Stimulated activated CD8-positive, alpha-beta memory T cell treated with anti-CD3 and anti-CD28 coated beads, Interleukin-15, amount 100 ng/mL, for 4 hours (primary cell): ENCODE measurements at regions not wholly inside any gene's neighbourhood (a gene's known extent, or its start where the extent isn't known, plus 50 kb on each side); places are given as distances from the start of the nearest gene placed in this dataset.

Experiments used
- DNase-seq, 2 donors: peaks; one replicate each; pipeline ENCODE4 v3.0.0-alpha.2; 2020; ENCODE audit warnings: low read depth in 2 of 2

DNA sequence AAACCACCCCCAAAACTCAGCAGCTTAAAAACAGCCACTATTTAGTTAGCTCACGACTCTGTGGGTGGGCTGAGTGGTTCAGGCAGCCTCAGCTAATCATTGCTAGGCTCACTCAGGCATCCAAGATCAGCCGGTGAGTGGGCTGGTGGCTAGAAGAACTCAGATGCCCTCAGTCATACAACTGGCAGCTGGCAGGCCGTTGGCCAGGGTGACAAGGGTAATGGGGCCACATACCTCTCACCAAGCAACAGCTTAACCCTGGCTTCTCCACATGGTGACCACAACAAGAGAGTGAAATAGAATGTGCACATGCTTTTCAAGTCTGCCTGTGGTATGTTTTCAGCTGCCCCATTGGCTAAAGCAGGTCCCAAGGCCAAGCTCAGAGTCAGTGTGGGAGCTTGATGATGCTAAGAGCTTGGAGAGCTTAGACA lies 435.4 kb upstream of the TSHZ3 start:
- DNase-seq: no peak

DNA sequence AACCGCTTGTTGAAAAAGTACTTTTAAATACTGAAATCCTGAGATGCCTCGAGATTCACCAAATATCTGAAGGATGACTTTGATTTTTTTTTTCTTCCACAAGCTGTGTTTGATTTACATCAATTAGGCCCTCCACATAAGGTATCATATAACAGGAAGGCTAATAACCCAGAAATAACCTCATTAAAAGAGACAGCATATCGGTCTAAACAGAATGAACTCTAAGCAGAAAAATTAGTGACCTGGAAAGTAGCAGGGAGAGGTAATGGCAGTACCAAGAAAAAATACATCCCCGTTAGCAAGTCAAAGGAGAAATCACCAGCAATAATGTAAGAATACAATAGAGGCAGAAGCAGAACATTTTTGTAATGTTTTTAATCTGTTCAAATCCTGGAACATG lies 452.4 kb upstream of the TSHZ3 start:
- no peak for DNase-seq

DNA sequence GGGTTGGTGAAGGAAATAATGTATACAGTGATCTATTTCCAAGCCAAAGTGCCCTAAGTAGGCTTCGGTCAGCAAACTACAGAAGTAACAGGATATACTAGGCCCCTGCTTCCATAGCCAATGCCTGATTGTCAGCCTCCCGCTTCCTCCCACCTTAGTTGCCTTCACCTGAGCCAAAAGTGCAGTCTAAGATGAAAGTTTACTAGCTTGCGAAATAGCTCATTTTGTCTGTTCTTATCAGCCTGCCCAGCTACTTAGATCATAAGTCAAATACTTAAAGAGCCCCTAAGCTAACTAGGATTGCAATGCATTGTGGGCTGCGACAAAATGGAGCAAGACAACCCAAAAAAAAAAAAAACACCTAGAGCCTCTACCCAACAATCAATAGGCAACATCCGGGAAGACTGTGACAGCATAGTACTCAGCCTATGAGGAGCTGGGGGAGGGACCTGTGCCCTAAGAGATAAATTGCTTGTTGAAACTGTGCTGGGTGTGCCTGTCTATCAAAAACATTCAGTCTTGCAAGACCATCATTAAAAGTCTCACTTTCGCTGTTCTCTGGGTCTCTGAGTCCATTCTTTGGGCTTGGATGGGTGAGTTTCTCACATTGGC lies 454.7 kb upstream of the TSHZ3 start:
- no peak for DNase-seq

DNA sequence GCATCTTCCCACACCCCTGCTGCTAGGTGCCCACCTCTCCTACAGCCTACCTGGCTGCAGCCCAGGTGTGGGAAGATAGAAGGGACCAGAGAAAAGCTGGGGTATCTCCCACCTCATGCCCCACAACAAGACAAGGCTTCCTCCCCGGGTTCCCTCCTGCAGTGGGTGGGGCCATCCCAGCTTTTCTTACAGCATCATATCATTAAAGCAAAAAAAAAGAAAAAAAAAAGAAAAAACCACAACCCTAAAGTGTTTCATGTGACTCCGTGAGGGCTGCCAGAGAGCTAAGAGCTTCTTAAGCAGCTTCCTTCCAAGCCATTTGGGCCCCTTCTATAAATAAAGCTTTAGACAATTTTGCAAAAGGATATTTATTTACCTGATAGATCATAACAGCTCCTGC lies 455.4 kb upstream of the TSHZ3 start:
- DNase-seq: no peak

DNA sequence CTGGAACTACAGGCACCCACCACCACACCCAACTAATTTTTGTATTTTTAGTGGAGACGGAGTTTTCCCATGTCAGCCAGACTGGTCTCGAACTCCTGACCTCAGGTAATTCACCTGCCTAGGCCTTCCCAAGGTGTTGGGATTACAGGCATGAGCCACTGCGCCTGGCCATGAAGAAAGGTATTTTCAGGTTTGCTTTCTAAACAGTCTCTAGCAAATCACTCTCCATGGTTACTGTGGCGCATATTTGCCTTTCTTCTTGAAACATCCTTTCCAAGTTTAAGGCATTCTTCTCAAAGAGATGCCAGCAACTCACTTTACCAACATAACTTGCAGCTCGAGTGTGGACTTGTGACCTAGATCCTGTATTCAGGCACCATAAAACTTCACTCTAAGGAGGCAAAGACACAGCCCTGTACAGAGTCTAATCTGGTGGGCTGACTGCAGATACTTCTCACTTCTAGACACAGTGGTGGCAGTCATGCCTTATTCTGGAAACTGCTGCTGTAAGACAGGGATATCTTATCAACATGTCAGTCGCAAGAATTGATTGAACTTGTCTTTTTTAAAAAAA lies 461.4 kb upstream of the TSHZ3 start:
- DNase-seq: no peak

DNA sequence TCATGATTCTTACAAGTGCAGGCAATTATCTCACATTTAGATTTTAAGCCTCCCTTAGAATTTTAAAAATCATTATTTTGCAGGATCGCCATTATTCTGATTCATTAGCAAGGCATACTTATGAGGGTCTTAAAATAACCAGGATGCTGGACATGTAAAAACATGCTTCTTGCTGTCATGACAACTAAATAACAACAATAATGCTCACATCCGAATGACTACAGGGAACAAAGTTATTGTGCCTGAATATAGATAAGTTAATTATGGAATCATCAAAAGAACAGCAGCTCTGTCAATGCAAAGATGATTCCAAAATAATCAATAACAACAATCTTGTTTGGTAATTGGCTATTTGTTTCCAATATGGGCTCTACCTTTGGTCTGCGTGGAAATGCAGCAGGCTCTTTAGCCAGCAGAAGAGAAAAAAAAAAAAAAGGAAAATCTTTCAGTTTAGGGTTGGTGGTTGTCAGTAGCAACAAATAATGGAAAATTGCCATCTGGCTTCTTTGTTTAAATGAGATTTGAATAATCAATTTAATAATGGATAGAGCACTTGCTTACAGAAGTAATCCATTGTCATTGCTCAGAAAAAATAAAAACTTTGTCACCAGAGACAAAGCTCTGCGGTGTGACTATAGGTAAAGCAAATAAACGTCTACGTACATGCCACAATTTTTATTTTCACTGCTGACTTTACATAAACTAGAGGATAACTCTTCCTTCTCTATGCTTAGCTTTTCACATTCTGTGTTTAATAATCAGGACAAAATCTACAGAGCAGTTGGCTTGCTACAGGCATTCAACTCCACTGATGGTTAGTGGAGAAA lies 468.9 kb upstream of the TSHZ3 start:
- DNase-seq: no peak

DNA sequence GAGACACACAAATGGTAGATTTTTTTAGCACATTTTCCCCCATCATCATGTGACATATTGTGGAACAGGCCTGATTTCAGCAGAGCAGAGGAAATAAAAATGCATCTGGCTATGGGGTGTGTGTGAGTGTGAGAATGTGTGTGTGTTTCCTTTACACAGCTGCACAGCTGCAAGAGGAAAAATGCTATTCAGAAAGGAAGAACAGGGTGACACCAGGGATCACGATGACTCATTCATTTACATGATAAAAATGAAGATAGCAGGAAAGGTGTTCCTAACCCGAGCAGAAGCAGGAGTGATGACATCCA lies 469.5 kb upstream of the TSHZ3 start:
- no peak for DNase-seq

DNA sequence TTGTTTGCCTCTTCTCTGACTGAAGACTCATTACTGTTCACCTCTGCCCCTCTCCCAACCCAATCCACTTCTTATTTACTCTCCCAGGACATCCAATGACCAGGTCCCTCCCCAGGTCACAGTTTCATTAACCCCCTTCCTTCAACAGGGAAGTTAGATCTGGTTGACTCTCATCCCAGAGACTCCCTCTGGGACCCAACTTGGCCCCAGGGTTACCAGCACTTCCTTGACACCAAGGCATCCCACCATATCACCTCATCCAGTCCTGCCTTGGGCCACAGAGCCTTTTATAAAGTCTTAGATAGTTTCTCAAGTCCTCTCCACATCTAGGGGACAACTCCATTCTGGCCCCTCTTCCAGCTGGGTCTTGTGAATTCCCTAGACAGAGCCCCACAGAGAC lies 470.6 kb upstream of the TSHZ3 start:
- no peak for DNase-seq

DNA sequence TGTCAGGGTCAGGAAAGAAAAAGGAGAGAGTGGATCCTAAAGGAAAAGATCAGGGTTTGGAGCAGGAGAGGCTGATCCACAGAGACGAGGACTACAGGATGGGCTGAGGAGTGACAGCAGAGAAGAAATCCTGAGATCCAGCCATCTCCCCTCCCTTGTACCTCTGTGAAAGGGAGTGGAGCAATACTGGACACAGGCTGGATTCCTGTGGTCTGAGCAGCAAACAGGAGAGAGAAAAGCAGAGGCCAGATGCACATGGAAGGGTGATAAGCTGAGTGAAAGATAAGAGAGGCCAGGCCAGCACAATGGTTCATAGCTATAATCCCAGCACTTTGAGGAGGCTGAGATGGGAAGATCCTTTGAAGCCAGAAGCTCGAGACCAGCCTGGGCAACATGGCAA lies 472.1 kb upstream of the TSHZ3 start:
- DNase-seq: no peak

DNA sequence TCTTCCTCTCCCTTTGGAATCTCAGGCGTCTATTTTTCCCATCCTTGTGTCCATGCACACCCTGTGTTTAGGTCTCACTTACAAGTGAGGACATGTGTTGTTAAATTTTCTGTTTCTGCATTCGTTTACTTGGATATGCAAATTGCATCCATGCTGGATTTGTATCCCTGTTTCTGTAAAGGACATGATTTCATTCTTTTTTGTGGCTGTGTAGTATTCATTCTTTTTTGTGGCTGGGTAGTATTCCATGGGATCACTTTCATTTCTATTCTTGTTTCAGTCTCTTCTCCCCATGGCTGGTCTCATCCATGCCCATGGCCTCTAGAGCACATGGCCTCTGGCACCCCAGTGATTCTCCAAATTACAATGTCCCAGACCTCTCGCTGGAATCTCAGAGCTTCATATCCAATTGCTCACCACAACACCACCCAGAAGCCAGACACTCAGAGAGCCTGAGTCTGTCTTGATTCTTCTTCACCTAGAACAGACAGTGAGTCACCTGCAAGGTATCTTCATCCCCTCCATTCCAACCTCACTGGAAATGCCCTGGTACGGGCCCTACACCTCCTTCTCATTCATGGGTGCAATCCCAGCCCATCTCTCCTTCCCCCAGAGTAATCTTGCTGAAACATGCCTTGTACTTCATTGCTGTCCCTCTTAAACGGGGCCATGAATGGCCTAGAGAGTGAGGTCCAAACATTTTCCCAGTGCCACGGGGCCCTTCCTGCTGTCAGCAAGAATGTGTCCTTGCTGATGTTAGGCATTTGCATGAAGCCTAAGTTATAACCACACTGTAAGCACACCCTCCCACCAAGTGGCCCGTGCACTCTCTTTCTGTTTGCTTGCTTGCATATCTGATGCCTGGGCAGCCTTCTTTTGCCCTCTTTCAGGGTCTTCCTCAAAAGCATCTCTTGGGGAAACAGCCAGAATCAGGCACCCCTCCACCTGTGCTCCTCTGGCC lies 476.2 kb upstream of the TSHZ3 start:
- no peak for DNase-seq

DNA sequence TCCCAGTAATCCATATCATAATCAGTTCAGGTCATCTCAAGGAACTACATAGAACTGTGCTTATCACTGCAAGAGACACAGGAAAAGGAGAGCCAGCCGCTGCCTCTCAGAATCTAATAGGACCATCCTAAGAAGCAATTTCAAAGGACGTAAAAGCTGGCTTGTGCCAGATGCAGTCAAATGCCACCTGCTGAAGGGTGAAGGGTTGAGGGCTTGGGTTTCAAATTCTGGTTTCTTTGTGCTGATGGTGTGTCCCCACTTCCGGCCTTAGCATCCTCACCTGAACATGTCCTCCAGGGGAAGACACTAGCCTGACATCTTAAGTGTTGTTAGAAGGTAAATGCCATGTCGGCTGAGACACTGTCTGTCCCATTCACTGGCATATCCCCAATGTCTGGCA lies 477.1 kb upstream of the TSHZ3 start:
- no peak for DNase-seq

DNA sequence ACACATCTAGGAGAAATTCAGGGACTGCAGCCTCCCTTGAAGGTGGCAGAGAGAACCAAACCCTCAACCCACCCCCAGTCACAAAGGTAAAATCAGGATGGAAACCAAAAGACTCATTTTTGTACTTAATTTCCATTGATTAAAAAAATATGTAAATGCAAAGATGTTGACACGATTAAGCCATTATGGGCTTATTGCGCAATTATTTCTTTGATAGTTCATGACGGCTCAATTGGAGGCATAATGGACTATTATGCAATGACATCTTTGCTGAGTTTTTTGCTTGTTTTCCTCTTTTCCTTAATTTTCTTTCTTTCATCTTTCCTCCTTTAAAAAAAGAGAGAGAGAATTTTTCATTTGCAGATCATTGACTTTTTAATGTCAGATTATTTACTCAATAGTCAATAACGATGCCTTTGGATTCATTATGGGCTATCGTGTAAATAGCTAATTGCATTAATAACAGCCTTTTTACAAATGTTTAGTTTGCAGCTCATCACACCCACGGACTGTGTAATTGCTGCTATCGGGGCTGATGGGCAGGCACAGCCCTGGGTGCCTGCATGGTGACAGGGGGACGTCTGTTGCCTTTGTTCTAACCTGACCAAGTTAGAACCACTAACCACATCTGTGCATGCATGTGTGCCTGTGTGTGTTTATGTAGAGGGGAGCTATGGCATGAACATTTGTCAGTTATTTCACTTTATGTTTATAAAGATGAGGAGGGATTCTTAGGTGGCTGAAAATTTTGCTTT lies 482.4 kb upstream of the TSHZ3 start:
- no peak for DNase-seq

DNA sequence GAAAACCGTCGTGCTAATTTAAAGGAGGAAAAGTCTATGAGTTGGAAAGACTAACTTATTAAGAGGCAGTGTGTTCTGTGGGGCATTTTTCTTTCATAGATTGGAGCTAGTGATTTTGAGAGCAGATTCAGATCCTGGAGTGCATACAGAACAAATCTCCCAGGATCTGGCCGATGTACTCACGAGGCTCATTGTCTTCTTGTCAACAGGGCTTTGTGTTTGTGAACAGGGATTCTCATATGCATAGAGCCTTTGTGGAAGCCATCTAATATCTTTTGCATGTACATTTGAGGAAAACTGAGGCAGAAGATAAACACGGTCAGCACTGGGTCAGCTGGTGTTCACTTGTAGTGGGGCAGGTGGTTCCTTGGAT lies 482.9 kb upstream of the TSHZ3 start:
- DNase-seq: no peak

DNA sequence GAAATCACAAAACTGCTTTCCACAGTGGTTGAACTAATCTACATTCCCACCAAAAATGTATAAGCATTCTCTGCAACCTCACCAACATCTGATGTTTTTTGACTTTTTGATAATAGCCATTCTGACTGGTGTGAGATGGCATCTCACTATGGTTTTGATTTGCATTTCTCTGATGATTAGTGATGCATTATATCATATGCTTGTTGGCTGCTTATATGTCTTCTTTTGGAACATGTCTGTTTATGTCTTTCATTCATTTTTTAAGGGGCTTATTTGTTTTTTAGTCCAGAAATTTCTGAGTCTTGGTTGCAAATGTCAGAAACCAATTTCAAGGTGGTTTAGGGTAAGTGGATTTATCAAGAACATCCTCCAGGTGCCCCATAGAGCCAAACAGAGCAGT lies 484.8 kb upstream of the TSHZ3 start:
- no peak for DNase-seq

DNA sequence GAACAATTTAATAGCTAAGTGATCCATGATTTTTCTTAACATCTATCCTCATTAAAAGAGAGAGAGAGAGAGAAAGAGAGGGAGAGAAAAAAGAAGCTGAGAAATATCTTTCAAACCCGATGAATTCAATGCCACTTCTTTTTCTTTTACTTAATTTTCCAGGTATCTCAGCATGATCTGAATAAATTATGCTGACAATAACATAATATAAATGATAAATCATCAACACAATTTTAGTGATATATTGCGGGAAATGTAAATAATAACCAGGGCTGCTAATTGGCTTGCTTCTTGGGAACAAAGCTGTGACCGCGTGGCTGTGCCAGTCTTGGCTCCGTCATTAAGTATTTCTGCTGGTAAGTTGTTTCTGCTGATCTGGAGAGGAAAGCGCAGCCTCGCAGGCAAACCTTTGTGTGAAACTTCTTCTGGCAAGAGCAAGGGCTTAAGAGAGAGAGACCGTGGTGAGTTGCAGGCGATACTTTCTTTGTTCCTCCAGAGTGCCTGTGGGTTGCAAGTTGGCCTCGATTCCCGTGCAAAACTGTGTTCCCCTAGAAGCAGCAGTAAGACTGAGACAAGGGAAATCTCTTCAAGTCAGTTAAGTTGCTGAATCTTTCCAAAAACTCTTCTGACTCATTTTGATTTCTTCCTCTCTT lies 489.1 kb upstream of the TSHZ3 start:
- no peak for DNase-seq

DNA sequence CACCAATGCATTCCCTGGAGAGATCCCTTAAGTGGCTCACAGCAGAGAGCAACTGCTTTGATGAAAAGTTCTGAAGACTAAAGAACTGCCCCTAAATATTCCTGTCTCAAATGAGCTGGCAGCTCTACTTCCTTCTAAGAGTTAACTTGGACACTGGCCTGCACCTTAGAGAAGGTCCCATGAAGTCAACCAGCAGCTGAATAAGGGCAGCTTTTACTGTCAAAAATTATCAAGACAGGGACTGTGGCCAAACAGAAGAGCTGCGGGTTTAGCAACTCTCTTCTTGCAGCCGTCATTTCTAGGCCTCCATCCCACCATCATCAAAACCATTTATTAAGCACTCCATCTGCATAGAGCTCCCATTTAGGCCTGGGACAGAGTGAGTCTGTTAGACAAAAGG lies 491.1 kb upstream of the TSHZ3 start:
- no peak for DNase-seq

DNA sequence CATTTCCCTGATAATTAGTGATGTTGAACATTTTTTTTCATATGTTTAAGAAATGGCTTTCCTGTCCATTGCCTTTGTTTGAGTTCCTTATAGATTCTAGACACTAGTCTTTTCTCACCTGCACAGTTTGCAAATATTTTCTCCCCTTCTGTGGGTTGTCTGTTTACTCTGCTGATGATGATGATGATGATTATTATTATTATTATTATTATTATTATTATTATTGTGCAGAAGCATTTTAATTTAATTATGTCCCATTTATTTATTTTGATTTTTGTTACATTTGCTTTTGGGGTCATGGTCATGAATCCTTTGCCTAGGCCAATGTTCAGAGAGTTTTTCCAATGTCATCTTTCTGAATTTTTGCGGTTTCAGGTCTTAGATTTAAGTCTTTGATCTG lies 492.5 kb upstream of the TSHZ3 start:
- no peak for DNase-seq

DNA sequence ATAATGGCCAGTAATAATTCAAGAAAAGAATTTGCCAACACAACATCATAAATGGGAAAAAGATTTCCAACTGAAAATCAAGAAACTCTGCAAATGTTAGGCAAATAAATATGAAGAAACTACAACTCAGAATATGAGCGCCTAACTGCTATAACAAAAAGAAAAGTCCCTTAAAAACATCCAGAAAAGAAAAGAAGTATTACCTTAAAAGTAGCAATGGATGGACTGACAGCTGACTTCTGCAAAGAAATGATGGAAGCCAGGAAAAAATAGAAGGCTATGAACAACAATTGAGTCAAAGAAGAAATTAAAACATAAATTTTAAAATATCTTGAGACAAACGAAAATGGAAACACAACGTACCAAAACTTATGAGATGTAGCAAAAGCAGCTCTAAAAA lies 482.3 kb upstream of the ZNF507 start:
- no peak for DNase-seq

DNA sequence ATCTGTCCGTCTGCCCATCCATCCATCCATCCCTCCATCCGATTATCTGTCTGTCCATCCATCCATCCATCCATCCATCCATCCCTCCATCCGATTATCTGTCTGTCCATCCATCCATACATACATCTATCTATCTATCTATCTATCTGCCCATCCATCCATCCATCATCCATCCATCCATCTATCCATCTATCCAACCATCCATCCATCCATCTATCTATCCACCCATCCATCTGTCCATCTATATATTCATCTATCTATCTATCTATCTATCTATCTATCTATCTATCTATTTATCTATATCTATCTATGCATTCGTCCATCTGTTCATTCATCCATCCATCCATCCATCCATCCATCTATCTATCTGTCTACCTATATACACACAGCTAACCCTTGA lies 471.1 kb upstream of the ZNF507 start:
- DNase-seq: no peak

DNA sequence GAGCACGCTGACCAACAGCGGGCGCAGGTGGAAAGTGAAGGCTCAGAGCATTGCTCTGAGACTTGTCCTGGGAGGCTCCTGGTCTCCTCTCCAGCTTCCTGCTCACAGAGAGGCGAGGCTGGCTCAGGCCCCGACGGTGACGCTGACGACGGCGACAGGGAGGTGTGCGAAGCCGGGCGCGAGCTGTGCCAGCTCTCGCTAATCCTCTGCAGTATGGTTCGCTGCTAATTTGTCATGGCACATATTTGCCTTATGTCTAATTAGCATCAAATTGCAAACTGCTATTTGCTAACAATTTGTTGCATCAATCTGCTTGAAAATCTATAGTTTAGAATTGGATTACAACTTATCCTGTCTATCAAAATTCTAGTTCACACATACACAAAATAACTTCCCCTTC lies 469.8 kb upstream of the ZNF507 start:
- DNase-seq: no peak

DNA sequence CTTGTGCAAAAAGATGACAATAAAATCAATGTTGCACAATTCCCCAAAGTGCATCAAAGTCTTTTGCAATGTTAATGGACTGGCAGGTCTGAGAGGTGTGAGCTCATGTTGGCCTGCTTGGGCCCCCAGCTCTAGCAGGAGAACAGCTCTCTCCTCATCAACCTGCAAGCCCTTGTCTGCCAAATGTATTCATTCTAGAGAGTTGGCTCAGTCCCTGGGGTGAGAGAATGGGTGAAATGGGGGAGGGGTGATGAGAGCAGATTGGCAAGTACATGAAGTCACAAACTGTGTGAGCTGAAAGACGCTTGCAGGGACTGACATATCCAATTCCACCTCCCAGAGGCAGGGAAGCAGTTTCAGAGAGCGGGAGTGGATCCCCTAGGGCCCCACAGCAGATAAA lies 465.1 kb upstream of the ZNF507 start:
- no peak for DNase-seq
